ENCODE measurements at regions not wholly inside any gene's neighbourhood (a gene's known extent, or its start where the extent isn't known, plus 50 kb on each side); places are given as distances from the start of the nearest gene placed in this dataset.

DNA sequence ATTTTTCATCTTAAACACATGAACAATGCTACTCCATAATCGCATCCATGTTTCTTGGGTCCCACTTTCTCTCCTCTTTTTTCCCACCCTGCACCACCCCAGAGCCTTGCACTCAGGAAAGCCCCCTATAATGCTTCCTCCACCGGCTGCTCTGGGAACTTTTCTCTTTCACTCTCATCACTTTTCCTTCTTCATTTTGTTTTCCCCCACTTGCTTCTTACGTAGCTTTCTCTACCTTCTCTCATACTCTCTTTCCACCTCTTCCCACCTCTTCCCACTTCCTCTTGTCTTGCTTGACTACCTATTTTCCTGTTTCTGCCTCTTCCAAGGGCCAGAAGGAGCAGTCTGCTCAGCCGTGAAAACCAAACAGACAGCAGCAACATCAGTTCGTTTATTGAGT is 229.5 kb upstream of the RHOBTB1 start:
- TF ChIP-seq, protein P1, sequence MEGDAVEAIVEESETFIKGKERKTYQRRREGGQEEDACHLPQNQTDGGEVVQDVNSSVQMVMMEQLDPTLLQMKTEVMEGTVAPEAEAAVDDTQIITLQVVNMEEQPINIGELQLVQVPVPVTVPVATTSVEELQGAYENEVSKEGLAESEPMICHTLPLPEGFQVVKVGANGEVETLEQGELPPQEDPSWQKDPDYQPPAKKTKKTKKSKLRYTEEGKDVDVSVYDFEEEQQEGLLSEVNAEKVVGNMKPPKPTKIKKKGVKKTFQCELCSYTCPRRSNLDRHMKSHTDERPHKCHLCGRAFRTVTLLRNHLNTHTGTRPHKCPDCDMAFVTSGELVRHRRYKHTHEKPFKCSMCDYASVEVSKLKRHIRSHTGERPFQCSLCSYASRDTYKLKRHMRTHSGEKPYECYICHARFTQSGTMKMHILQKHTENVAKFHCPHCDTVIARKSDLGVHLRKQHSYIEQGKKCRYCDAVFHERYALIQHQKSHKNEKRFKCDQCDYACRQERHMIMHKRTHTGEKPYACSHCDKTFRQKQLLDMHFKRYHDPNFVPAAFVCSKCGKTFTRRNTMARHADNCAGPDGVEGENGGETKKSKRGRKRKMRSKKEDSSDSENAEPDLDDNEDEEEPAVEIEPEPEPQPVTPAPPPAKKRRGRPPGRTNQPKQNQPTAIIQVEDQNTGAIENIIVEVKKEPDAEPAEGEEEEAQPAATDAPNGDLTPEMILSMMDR (IDR thresholded peaks at IDR 0.05; ENCODE audit: low read depth, low read length, missing input control): no peak
- TF ChIP-seq, protein P2, sequence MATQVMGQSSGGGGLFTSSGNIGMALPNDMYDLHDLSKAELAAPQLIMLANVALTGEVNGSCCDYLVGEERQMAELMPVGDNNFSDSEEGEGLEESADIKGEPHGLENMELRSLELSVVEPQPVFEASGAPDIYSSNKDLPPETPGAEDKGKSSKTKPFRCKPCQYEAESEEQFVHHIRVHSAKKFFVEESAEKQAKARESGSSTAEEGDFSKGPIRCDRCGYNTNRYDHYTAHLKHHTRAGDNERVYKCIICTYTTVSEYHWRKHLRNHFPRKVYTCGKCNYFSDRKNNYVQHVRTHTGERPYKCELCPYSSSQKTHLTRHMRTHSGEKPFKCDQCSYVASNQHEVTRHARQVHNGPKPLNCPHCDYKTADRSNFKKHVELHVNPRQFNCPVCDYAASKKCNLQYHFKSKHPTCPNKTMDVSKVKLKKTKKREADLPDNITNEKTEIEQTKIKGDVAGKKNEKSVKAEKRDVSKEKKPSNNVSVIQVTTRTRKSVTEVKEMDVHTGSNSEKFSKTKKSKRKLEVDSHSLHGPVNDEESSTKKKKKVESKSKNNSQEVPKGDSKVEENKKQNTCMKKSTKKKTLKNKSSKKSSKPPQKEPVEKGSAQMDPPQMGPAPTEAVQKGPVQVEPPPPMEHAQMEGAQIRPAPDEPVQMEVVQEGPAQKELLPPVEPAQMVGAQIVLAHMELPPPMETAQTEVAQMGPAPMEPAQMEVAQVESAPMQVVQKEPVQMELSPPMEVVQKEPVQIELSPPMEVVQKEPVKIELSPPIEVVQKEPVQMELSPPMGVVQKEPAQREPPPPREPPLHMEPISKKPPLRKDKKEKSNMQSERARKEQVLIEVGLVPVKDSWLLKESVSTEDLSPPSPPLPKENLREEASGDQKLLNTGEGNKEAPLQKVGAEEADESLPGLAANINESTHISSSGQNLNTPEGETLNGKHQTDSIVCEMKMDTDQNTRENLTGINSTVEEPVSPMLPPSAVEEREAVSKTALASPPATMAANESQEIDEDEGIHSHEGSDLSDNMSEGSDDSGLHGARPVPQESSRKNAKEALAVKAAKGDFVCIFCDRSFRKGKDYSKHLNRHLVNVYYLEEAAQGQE (IDR thresholded peaks at IDR 0.05): no peak
- TF ChIP-seq GABPA (IDR thresholded peaks at IDR 0.05 in 1 of 2, conservative IDR thresholded peaks at IDR 0.05 in 1 of 2): no peak
- no peak for TF ChIP-seq HNF4G (IDR thresholded peaks at IDR 0.05)
- TF ChIP-seq JUND (IDR thresholded peaks at IDR 0.05): no peak
- TF ChIP-seq YY1 (IDR thresholded peaks at IDR 0.05): no peak
- TF ChIP-seq HNF4A (conservative IDR thresholded peaks at IDR 0.05): no peak
- TF ChIP-seq RAD21 (IDR thresholded peaks at IDR 0.05): no peak
- no peak for TF ChIP-seq FOXA1 (IDR thresholded peaks at IDR 0.05)
- no peak for TF ChIP-seq SP1 (IDR thresholded peaks at IDR 0.05)
- TF ChIP-seq, protein P3, sequence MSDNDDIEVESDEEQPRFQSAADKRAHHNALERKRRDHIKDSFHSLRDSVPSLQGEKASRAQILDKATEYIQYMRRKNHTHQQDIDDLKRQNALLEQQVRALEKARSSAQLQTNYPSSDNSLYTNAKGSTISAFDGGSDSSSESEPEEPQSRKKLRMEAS (IDR thresholded peaks at IDR 0.05): no peak
- TF ChIP-seq, protein P4, sequence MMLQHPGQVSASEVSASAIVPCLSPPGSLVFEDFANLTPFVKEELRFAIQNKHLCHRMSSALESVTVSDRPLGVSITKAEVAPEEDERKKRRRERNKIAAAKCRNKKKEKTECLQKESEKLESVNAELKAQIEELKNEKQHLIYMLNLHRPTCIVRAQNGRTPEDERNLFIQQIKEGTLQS (IDR thresholded peaks at IDR 0.05): no peak
- no peak for TF ChIP-seq EGR1 (IDR thresholded peaks at IDR 0.05; ENCODE audit: low read depth in 2 of 2)
- TF ChIP-seq FOXA2 (IDR thresholded peaks at IDR 0.05): no peak

Measured in liver (tissue), 3 donors.